NB4 (cell line): ENCODE measurements at regions not wholly inside any gene's neighbourhood (a gene's known extent, or its start where the extent isn't known, plus 50 kb on each side); places are given as distances from the start of the nearest gene placed in this dataset.

Experiments used
- DNase-seq: peaks from one replicate; pipeline ENCODE4 v3.0.0; 2010; ENCODE audit warnings: low read depth
- H3K4me3 ChIP-seq: one replicate; pipeline ENCODE4 v1.5.1; 2011; ENCODE audit warnings: mild to moderate bottlenecking, low read depth, low read length, moderate library complexity
- MYC ChIP-seq: IDR thresholded peaks from 2 replicates; pipeline ENCODE4 v1.6.1; 2011; ENCODE audit warnings: low read depth, low read length
- POLR2A ChIP-seq: IDR thresholded peaks from 2 replicates; pipeline ENCODE4 v1.6.1; 2011; ENCODE audit warnings: mild to moderate bottlenecking; ENCODE audit not compliant: insufficient read length; ENCODE audit errors: extremely low read depth
- TF ChIP-seq, protein P1 (sequence below): IDR thresholded peaks from 2 replicates; pipeline ENCODE4 v1.6.1; 2011; ENCODE audit warnings: low read depth, low read length
- TF ChIP-seq, protein P2 (sequence below): IDR thresholded peaks from one replicate; pipeline ENCODE4 v1.5.1; 2012; ENCODE audit warnings: low read depth, low read length

DNA sequence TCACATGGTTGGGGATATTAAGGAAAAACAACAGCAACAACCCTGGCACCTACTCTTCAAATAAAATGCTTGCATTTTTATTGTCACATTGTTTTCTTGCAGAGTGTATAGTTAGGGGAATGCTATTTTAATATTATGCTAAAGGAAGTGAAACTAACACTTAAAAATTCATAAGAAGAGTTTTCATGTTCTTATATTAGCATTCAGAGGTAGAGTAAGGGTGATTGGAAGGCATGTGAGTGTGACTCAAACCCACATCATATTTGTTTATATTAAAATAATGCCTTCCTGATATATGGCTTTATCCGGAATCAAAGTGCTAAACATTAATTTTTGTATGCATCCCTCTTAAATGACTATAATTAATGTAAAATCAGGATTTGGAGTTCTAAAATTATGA is 59.8 kb upstream of the TES start:
- H3K4me3 ChIP-seq: no peak overlapping the region
- no peak for DNase-seq
- TF ChIP-seq MYC (no peak), POLR2A (no peak)
- TF ChIP-seq, protein P1, sequence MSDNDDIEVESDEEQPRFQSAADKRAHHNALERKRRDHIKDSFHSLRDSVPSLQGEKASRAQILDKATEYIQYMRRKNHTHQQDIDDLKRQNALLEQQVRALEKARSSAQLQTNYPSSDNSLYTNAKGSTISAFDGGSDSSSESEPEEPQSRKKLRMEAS: no peak
- TF ChIP-seq, protein P2, sequence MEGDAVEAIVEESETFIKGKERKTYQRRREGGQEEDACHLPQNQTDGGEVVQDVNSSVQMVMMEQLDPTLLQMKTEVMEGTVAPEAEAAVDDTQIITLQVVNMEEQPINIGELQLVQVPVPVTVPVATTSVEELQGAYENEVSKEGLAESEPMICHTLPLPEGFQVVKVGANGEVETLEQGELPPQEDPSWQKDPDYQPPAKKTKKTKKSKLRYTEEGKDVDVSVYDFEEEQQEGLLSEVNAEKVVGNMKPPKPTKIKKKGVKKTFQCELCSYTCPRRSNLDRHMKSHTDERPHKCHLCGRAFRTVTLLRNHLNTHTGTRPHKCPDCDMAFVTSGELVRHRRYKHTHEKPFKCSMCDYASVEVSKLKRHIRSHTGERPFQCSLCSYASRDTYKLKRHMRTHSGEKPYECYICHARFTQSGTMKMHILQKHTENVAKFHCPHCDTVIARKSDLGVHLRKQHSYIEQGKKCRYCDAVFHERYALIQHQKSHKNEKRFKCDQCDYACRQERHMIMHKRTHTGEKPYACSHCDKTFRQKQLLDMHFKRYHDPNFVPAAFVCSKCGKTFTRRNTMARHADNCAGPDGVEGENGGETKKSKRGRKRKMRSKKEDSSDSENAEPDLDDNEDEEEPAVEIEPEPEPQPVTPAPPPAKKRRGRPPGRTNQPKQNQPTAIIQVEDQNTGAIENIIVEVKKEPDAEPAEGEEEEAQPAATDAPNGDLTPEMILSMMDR: no peak

DNA sequence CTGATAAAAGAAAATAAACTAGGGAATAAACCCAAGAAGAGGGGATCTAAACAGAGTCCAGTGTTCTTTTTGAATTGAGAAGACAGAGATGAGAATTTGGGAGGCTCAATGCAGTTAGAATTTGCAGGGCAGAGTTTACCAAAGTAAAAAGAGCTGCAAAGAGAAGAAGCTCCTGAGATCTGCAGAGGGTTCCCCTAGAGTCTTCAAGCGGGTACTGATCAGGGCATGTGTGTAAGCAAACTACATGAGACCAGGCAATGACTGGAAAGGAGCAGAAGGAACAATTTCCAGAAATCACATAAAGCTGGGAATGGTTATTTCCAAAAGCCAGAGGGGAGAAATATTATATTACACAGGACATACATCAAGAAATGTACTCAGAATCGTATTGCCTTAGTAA is 58.1 kb upstream of the TES start:
- DNase-seq: no peak
- TF ChIP-seq, protein P2: no peak
- TF ChIP-seq POLR2A: no peak
- TF ChIP-seq, protein P1: no peak
- no peak for TF ChIP-seq MYC
- no peak overlapping the region for H3K4me3 ChIP-seq

DNA sequence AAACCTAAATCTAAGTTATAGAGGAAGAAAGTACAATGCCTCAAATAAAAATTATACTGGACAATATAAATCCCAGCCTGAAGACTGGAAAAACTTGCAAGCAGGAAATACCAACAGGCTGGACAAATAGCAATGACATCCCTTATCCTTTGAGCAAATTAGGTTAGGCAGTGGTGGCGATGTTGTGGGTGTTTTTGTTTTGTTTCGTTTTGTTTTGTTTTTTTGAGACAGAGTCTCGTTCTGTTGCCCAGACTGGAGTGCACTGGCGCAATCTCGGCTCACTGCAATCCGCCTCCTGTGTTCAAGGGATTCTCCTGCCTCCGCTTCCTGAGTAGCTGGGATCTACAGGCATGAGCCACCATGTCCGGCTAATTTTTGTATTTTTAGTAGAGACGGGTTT is 57.3 kb upstream of the TES start:
- H3K4me3 ChIP-seq: no peak overlapping the region
- no peak for DNase-seq
- TF ChIP-seq MYC: no peak
- TF ChIP-seq, protein P1: no peak

DNA sequence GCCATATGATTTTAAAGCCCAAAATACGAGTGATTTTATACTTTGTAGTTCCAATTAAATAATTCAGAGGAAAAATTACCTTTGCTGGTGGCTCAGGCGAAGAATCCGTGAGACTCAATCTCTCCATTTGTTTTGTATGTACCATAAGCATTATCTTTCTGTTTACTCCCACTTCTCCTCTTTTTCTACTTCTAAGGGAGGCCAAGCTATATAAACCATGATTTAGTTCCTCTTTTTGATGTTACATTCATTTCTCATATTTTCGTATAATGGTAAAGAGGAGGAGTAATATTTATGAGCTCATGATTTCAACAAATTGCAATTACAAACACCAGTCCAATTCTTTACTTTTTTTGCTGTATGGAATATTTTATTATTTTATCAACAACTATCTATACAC is 50.6 kb upstream of the TES start:
- no peak overlapping the region for H3K4me3 ChIP-seq
- TF ChIP-seq, protein P2: no peak
- TF ChIP-seq POLR2A: no peak
- TF ChIP-seq, protein P1: no peak
- no peak for TF ChIP-seq MYC
- DNase-seq: peak; percentile 12
